ENCODE measurements at regions not wholly inside any gene's neighbourhood (a gene's known extent, or its start where the extent isn't known, plus 50 kb on each side); places are given as distances from the start of the nearest gene placed in this dataset.

DNA sequence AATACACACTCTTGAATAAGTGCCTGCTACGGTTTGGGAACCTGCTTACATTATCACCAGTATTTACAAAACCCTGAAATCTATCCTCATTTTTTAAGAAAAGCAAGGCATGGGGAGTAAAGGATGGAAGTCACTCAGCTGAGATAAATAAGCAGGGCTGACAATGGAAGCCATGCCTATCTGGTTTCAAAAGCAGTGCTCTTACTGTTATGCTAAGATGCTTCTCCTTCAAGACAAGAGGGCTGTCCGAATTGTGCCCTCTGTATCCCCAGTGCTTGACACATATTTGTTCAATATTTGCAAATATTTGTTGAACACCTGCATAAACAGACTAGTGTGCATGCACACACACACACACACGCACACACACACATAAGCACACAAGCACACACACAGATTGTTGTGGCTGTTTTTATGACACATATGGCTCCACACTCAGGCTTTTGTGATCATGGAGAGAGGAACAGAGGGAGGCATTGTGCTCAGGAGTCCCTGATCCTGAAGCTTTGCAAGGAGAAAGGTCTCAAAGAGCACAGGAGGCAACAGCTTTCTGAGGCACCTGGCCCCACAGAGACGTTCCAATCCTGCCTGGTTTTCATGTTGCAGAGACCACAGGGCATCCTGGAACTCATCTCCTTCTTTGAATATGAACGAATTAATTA, 401.6 kb upstream of the CDH11 start:
- no peak overlapping the region for H3K4me3 ChIP-seq (ENCODE audit: control insufficient read depth, low read depth, low read length)
- DNase-seq (ENCODE audit: low read depth) = no peak
- TF ChIP-seq, protein P1, sequence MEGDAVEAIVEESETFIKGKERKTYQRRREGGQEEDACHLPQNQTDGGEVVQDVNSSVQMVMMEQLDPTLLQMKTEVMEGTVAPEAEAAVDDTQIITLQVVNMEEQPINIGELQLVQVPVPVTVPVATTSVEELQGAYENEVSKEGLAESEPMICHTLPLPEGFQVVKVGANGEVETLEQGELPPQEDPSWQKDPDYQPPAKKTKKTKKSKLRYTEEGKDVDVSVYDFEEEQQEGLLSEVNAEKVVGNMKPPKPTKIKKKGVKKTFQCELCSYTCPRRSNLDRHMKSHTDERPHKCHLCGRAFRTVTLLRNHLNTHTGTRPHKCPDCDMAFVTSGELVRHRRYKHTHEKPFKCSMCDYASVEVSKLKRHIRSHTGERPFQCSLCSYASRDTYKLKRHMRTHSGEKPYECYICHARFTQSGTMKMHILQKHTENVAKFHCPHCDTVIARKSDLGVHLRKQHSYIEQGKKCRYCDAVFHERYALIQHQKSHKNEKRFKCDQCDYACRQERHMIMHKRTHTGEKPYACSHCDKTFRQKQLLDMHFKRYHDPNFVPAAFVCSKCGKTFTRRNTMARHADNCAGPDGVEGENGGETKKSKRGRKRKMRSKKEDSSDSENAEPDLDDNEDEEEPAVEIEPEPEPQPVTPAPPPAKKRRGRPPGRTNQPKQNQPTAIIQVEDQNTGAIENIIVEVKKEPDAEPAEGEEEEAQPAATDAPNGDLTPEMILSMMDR (IDR thresholded peaks at IDR 0.05; ENCODE audit: control insufficient read depth, insufficient read depth, low read depth, low read length, missing control alignments) = no peak

DNA sequence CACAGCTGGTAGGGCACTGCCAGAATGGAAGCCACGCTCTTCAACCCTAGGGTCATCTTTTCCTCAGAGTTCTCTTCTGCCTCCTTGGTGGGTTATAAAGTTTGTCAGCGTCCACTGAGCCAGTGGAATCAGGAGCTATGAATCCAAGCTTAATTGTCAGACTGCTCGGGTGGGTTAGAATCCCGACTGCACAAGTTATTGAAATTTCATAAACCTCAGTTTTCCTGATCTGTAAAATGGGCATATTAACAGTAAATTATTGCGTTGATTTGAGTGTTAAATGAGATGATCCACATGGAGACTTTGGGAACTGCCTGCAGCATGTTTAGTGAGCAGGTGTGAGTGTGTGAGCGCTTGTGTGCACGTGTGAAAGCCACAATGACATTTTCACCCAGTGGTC, 400.5 kb upstream of the CDH11 start:
- TF ChIP-seq, protein P1 (IDR thresholded peaks at IDR 0.05; ENCODE audit: control insufficient read depth, insufficient read depth, low read depth, low read length, missing control alignments) = no peak
- DNase-seq (ENCODE audit: low read depth) = no peak
- H3K4me3 ChIP-seq (ENCODE audit: control insufficient read depth, low read depth, low read length) = no peak overlapping the region

DNA sequence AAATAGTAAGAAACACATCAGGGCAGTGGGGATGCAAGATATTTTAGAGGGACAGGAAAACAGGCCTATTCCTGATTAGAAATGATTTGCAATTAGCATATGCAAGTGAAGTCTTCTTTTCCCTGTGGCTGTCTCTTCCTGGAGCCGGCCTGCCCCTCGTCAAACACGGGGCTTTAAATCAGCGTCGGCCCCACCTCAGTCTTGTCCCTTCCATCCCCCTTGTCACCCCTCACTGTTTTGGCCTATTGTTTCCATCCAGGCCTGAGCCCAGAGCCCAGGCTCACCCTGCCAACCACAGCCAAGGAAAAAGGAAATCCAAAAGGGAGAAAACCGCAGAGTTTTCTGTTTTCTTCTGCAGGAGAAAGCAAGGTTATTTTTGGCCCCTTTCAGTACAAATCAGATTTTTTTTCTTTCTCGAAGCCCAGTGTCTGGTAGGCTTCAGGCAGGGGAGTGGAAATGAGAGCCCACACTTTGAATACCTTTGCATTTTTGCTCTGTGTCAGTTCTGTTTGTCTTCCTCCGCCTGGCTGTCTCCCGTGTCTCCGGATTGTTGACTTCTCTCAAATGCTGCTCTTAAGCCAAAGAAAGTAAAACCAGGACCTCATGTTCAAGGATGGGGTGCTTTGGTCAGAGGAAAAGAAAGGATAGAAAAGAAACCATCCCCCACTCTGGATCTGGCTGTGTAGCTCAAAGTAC, 399.9 kb upstream of the CDH11 start:
- H3K4me3 ChIP-seq (ENCODE audit: control insufficient read depth, low read depth, low read length) = no peak overlapping the region
- no peak for DNase-seq (ENCODE audit: low read depth)
- TF ChIP-seq, protein P1 (IDR thresholded peaks at IDR 0.05; ENCODE audit: control insufficient read depth, insufficient read depth, low read depth, low read length, missing control alignments) = no peak

DNA sequence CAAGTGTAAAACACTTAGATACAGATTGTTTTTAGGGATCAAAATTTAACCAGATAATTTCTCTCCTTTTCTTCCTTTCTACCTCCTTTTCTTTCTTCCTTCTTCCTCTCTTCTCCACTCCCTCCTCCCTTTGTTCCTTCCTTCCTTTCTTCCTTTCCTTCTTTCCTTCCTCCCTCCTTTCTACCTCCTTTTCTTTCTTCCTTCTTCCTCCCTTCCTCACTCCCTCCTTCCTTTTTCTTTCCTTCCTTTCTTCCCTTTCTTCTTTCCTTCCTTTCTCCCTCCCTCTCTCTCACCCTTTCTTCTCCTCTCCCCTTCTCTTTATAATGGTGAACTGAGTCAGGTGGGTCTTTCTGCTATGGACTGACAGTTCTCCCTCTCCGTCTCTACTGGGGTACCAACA, 397.5 kb upstream of the CDH11 start:
- TF ChIP-seq, protein P1 (IDR thresholded peaks at IDR 0.05; ENCODE audit: control insufficient read depth, insufficient read depth, low read depth, low read length, missing control alignments) = no peak
- no peak overlapping the region for H3K4me3 ChIP-seq (ENCODE audit: control insufficient read depth, low read depth, low read length)
- DNase-seq (ENCODE audit: low read depth) = no peak

DNA sequence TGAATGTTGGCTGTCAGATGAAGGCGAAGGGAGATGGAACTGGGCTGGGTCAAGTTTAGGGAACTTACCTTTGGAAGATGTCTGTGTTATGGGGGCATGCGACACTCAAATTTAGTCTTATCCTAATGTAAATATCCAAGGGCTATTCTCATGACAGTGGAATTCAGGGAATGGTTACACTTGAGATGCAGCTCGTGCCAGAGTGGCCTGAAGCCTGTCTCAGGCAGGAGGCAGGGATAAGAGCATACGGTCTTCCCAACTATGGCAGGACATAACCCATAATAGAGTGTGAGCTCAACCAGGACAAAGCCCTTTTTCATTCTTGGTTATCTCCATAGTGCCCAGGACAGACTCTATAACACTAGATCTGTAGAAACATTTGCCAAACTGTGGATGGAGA, 393.3 kb upstream of the CDH11 start:
- no peak for DNase-seq (ENCODE audit: low read depth)
- TF ChIP-seq, protein P1 (IDR thresholded peaks at IDR 0.05; ENCODE audit: control insufficient read depth, insufficient read depth, low read depth, low read length, missing control alignments) = no peak
- H3K4me3 ChIP-seq (ENCODE audit: control insufficient read depth, low read depth, low read length) = no peak overlapping the region

DNA sequence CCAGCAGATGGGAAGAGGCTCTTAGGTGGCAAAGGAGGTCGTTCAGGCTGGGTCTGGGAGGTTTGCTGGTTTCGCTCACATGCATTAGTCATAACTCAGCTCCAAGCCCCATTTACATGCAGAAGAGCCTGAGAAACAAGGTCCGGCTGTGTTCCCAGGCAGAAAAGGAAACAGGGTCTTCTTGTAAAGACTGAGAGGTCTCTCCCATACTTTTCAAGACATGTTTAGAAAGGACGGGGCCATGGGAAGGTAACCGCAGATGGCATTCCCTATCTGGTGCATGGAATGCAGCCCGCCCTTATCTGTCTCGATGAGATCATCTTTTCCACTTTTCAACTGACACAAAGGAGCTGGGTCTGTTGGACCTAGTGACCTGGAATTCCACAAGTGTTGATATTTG, 389.0 kb upstream of the CDH11 start:
- H3K4me3 ChIP-seq (ENCODE audit: control insufficient read depth, low read depth, low read length) = no peak overlapping the region
- TF ChIP-seq, protein P1 (IDR thresholded peaks at IDR 0.05; ENCODE audit: control insufficient read depth, insufficient read depth, low read depth, low read length, missing control alignments) = no peak
- no peak for DNase-seq (ENCODE audit: low read depth)

Measured in AG09309 (cell line).